Activated CD4-positive, alpha-beta T cell treated with anti-CD3 and anti-CD28 coated beads for 1 hour (primary cell): ENCODE measurements at regions not wholly inside any gene's neighbourhood (a gene's known extent, or its start where the extent isn't known, plus 50 kb on each side); places are given as distances from the start of the nearest gene placed in this dataset.
"Not testable (repeated sequence)": the region's sequence is repeated elsewhere in the genome, so short reads cannot be mapped to it uniquely, and the experiment has no call there.

Experiments used
- DNase-seq: peaks from one replicate; pipeline ENCODE4 v3.0.0-alpha.2; 2020

DNA sequence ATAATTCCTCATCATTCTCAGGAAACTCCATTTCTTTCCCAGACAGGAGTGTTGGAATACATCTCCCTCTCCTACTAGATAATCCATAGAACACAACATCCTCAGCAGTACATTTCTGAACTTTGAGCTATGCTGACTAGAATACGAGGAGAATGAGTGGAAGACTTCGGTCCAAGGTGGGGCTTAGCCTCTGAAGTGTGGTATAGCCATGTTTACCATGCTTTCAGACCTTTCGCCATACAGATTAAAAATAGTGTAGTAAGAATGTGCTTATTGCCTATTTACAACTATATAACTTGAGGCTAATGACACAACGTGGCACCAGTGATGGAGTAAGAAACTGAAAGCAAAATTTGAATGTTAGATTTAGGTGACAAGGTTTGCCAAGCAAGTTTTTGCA lies 184.5 kb upstream of the KRR1 start:
- DNase-seq: no peak

GRCh38 chr12:75694534-75695268 lies 183.3 kb upstream of the KRR1 start:
- DNase-seq: no peak

DNA sequence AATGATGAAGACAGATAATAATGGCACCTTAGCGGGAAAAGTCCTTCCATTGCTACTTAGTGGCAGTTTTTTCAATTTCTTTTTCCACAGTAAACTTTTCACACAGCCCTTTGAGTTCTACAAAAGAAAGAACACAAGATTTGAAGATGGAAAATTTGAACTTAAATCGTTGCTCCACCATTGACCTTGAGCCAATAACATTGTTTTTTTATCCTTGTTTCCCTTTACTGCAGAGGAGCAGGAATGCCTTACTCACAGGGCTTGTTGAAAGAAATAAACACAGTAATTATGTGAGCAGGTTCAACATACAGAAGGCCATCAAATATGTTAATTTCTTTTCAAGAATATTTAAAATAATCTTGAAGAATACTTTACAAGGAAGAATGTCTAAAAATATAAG lies 181.5 kb upstream of the KRR1 start:
- DNase-seq: no peak

GRCh38 chr12:75690296-75690955 lies 179.0 kb upstream of the KRR1 start:
- no peak for DNase-seq

DNA sequence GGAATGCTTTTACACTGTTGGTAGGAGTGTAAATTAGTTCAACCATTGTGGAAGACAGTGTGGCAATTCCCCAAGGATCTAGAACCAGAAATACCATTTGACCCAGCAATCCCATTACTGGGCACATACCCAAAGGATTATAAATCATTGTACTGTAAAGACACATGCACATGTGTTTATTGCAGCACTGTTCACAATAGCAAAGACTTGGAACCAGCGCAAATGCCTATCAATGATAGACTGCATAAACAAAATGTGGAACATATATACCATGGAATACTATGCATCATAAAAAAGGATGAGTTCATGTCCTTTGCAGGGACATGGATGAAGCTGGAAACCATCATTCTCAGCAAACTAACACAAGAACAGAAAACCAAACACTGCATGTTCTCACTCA lies 174.8 kb upstream of the KRR1 start:
- not testable (repeated sequence) for DNase-seq

DNA sequence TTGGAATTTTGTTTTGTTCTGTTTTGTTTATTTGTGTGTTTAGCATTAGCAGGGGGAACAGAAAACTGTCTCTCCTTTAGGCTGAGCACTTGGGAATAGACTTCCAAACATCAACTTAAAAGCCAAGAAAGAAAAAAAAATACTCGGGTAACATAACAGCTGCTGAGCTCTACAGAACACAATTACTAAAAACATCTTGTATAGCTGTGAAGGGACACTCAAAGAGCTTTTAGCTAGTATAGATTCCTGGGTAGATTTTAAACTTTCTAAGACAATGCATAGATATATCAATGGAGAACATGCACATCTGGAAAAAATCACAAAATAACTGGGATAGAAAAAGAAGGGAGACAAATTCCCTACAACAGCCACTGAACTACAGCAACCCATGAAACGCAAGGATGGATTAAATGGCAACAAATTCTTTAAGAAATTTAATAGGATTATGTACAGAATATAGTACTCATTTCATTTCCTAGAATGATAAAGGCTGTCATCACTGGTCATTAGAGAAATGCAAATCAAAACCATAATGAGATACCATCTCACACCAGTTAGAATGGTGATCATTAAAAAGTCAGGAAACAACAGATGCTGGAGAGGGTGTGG lies 174.3 kb upstream of the KRR1 start:
- no peak for DNase-seq

- DNase-seq: no peak
Measured at GRCh38 chr12:75684678-75685616, 173.5 kb upstream of the KRR1 start.

DNA sequence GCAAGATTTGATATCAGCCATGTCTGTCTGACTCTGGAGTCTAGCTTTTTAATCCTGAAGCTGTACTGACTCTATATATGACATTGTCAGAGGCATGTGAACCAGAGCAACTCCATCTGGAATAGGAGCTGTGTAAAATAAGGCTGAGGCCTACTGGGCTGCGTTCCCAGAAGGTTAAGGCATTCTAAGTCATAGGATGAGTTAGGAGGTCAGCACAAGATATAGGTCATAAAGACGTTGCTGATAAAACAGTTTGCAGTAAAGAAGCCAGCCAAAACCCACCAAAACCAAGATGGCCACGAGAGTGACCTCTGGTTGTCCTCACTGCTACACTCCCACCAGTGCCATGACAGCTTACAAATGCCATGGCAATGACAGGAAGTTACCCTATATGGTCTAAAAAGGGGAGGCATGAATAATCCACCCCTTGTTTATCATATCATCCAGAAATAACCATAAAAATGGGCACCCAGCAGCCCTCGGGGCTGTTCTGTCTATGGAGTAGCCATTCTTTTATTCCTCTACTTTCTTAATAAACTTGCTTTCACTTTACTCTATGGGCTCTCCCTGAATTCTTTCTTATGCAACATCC lies 172.7 kb upstream of the KRR1 start:
- DNase-seq: not testable (repeated sequence)

DNA sequence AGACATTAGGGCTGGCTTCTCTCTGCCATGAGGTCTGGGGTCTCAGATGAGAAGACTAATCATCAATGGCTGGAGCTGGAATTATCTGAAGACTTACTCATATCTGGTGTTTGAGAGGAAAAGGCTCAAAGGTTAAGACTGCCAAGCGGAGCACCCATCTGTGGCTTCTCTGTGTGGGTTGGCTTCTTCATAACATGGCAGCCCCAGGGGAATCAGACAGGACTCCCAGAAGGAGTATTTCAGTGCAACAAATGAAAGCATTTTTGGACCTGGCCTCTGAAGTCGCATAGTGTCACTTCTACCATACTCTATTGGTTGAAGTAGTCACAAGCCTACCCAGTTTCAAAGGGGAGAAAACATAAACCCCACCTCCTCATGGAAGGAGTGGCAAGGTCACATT lies 171.8 kb upstream of the KRR1 start:
- DNase-seq: no peak

DNA sequence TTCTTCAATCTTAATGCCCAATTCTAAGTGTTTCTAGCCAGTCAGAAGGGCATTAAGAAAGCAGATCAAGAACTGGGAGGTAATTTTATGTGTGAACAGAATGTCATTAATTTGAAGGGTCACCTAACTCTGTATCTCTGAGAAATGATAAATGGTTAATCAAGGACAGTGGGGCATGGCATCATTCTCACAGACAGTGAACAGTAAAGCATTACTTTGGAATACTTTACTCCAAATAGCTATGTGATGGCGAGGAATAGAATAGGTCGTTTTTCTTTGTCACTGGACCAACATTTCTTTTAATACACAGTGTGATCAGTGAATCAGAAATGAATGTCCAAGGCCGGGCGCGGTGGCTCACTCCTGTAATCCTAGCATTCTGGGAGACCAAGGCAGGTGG lies 166.1 kb upstream of the KRR1 start:
- no peak for DNase-seq

GRCh38 chr12:75674393-75674792 lies 163.0 kb upstream of the KRR1 start:
- DNase-seq: no peak

DNA sequence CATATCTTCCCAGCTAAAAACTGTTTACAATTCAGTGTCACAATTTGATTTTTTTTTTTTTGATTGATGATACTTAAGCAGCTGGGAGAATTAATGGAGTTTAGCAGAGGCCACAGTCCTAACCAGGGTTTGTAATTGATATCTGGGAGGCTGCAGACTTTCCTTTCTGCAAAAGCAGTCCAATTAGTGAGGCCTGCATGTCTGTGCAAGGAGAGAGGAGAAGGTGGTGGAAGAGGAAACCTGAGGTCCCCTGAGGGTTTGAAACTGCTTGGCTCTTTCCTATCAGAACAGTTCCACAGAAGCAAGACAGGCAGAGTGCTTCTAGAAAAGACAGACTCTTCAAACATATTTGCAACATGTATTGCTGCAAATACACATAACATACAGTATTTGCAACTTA lies 160.8 kb upstream of the KRR1 start:
- DNase-seq: no peak

- DNase-seq: no peak
Measured at GRCh38 chr12:75670216-75670615, 158.8 kb upstream of the KRR1 start.

DNA sequence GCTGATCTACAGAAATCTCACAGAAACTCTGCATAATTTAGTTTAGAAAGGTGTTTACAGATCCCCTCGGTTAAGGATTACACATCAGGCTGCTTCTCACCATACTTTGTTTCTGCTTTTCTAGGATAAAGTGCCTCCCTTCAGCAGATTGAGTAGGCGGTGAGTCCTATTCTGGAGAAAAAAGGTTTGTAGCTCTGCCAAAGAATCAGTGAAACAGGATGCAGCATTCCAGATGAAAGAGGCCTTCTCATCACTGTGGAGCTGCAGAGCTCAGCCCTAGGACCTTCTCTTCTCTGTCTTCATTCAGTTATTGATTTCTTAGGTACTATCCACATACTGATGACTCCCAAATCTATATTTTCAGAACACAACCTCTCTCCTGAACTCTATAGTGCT lies 155.5 kb upstream of the KRR1 start:
- DNase-seq: no peak

GRCh38 chr12:75666126-75666938 lies 154.9 kb upstream of the KRR1 start:
- no peak for DNase-seq

DNA sequence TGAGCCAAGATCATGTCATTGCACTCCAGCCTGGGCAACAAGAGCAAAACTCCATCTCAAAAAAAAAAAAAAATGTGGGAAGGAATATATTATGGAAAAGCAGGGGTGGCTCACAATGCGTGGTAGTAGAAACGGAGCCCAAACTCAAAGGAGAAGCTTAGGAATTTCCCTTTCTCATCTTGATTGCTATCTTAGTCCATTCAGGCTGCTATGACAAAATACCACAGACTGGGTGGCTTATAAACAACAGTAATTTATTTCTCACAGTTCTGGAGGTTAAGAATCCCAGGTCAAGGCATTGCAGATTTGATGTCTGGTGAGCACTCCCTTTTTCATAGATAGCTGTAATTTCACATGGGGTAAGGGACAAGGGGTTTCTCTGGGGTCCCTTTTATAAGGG lies 153.8 kb upstream of the KRR1 start:
- DNase-seq: no peak

GRCh38 chr12:75662511-75663159 lies 151.2 kb upstream of the KRR1 start:
- DNase-seq: no peak

GRCh38 chr12:75661908-75662307 lies 150.5 kb upstream of the KRR1 start:
- DNase-seq: no peak

- no peak for DNase-seq
Measured at GRCh38 chr12:75660805-75661404, 149.5 kb upstream of the KRR1 start.

- DNase-seq: no peak
Measured at GRCh38 chr12:75660107-75660530, 148.7 kb upstream of the KRR1 start.
